ENCODE measurements at regions not wholly inside any gene's neighbourhood (a gene's known extent, or its start where the extent isn't known, plus 50 kb on each side); places are given as distances from the start of the nearest gene placed in this dataset.
A peak's percentile ranks its signal among the peaks of the same experiment; 100 is the strongest.
"Not testable (repeated sequence)": the region's sequence is repeated elsewhere in the genome, so short reads cannot be mapped to it uniquely, and the experiment has no call there.

GRCh38 chr14:30270200-30271161, 288.5 kb upstream of the G2E3 start:
- Histone ChIP-seq H3K36me3 (ENCODE audit: insufficient read depth, low read length) (no peaks in the 10 kb centered on the region), H3K27me3 (ENCODE audit: insufficient read depth, low read length) (peaks cover 4% of the 10 kb centered on the region), H3K4me3 (ENCODE audit: low read length) (no peak overlapping the region), H2AFZ (ENCODE audit: low read depth, low read length) (peak overlapping the region; percentile 23), H3K9me3 (ENCODE audit: low read length) (no peaks in the 10 kb centered on the region), H3K4me1 (ENCODE audit: insufficient read depth, low read length) (peaks cover 3% of the 10 kb centered on the region)

DNA sequence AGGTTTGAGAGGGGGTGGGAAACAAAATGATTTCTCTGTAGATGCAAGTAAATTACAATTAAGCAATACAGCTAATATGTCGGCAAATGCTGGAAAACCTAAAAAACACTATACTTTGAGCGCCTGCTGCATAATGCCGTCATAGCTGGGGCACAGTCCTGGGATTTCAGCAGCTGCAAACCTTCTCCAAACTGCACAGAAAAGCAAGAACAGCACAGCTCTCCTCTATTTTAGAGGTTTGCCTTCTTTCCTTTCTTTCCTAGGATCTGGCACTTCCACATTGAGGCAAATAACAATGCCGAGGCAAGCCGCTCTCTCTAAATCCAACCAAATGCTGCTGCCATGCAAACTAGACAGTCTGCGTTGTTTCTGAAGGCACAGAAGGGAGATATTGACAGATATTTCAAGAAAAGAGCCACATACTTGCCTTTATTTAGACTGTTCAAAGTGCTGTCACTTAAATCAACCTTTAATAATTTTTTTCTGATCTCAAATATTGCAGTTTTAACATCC, 287.1 kb upstream of the G2E3 start:
- H3K4me3 ChIP-seq (ENCODE audit: low read length) = no peak overlapping the region
- H2AFZ ChIP-seq (ENCODE audit: low read depth, low read length) = no peak overlapping the region
- no peaks in the 10 kb centered on the region for H3K9me3 ChIP-seq (ENCODE audit: low read length)
- H3K36me3 ChIP-seq (ENCODE audit: insufficient read depth, low read length) = no peaks in the 10 kb centered on the region
- peaks cover 4% of the 10 kb centered on the region for H3K27me3 ChIP-seq (ENCODE audit: insufficient read depth, low read length)
- H3K4me1 ChIP-seq (ENCODE audit: insufficient read depth, low read length) = peaks cover 3% of the 10 kb centered on the region

DNA sequence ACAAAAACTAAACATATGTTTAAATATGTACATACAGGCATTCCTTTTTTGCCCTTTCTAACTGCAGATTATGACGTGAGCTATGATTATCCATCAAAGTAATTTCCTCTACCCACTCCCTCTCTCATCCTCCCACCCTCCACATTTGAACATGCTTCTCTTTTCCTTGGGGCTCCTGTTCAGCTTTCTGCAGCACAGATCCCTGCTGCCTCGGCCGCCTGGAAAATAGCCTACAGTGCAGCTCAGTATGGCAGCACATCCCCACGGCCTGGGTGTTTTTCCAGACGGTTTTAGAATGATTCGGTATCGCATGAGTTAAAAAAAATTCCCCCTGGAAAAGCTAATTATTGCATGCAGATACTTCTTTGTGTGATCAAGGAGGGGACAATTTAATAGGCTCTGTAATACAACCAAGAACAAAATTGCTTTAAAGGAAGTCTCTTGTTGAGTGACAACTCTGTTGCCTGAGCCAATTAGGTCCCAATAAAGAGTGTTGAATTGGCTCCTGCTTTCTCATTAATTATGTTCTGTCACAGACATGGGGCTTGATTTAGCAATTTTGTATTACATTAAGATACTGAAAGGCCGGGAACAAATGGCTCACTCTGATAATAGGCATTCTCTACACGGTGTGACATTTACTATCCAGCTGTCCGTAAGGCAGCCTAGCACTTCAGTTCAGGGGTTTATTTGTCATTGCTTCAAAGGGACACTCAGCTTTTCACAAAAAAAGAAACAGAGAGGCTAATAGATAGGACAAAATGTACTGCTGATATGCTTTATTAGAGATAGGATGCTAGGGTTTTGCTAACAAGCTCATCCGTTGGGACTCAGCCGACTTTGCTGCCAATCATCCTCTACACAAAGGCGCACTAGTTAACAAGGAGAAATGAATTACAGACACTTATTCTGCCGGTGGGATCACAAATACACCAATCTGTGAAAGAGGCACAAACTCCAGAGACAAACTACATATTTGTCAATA, 285.8 kb upstream of the G2E3 start:
- Histone ChIP-seq H3K4me1 (ENCODE audit: insufficient read depth, low read length) (peaks cover 3% of the 10 kb centered on the region), H3K4me3 (ENCODE audit: low read length) (no peak overlapping the region), H3K27me3 (ENCODE audit: insufficient read depth, low read length) (peaks cover 4% of the 10 kb centered on the region), H3K36me3 (ENCODE audit: insufficient read depth, low read length) (no peaks in the 10 kb centered on the region), H3K9me3 (ENCODE audit: low read length) (no peaks in the 10 kb centered on the region), H2AFZ (ENCODE audit: low read depth, low read length) (no peak overlapping the region)

DNA sequence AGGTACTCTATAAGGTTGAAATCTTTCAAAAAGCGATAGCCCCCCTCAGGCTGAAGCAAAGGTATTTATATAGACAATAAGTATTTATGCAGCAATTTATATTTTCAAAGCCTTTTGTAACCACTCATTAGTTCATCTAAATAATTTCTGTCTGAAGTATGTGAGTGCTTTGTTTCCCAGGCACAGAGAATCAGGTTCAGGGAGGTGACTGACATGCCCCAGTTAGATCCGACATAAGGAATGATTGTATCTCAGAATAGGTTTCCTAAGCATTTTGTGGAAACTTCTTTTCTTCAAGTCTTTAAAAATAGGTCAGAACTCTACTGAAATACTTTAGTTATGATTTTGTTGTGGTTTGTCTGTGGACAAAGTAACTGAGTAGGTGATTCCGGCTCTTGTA, 283.4 kb upstream of the G2E3 start:
- no peaks in the 10 kb centered on the region for H3K9me3 ChIP-seq (ENCODE audit: low read length)
- no peak overlapping the region for H3K4me3 ChIP-seq (ENCODE audit: low read length)
- H2AFZ ChIP-seq (ENCODE audit: low read depth, low read length) = no peak overlapping the region
- no peaks in the 10 kb centered on the region for H3K4me1 ChIP-seq (ENCODE audit: insufficient read depth, low read length)
- peaks cover 4% of the 10 kb centered on the region for H3K27me3 ChIP-seq (ENCODE audit: insufficient read depth, low read length)
- H3K36me3 ChIP-seq (ENCODE audit: insufficient read depth, low read length) = no peaks in the 10 kb centered on the region

DNA sequence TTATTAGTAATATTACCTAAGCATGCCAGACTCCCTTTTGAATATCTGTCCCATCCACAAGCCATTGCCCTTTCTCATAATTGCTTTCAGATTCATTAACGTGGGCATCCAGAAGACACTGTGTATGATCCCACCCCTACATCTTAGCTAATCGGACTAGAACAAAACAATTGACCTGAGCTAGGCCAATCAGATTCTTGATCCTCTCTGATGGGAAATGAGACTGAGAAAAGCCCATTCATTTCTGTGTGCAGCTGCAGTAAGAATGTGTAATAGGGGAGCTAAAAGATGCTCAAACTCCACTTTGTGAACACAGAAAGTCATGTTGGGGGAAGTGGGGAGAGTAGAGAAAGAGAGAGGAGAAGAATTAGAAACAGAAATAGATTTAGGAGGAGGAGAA, 281.7 kb upstream of the G2E3 start:
- no peaks in the 10 kb centered on the region for H3K36me3 ChIP-seq (ENCODE audit: insufficient read depth, low read length)
- H2AFZ ChIP-seq (ENCODE audit: low read depth, low read length) = no peak overlapping the region
- no peaks in the 10 kb centered on the region for H3K9me3 ChIP-seq (ENCODE audit: low read length)
- peaks cover 4% of the 10 kb centered on the region for H3K27me3 ChIP-seq (ENCODE audit: insufficient read depth, low read length)
- no peak overlapping the region for H3K4me3 ChIP-seq (ENCODE audit: low read length)
- no peaks in the 10 kb centered on the region for H3K4me1 ChIP-seq (ENCODE audit: insufficient read depth, low read length)

DNA sequence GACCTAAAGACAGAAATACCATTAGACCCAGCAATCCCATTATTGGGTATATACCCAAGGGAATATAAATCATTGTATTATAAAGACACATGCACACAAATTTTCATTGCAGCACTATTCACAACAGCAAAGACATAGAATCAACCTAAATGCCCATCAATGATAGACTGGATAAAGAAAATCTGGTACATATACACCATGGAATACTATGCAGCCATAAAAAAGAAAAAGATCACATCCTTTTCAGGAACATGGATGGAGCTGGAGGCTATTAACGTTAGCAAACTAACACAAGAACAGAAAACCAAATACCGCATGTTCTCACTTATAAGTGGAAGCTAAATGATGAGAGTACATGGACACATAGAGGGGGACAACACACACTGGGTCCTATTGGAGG, 280.1 kb upstream of the G2E3 start:
- H3K4me3 ChIP-seq (ENCODE audit: low read length); H3K9me3 ChIP-seq (ENCODE audit: low read length); H2AFZ ChIP-seq (ENCODE audit: low read depth, low read length); H3K27me3 ChIP-seq (ENCODE audit: insufficient read depth, low read length); H3K36me3 ChIP-seq (ENCODE audit: insufficient read depth, low read length); H3K4me1 ChIP-seq (ENCODE audit: insufficient read depth, low read length): not testable (repeated sequence)

- no peak overlapping the region for H3K4me3 ChIP-seq (ENCODE audit: low read length)
- no peak overlapping the region for H2AFZ ChIP-seq (ENCODE audit: low read depth, low read length)
- no peaks in the 10 kb centered on the region for H3K36me3 ChIP-seq (ENCODE audit: insufficient read depth, low read length)
- H3K9me3 ChIP-seq (ENCODE audit: low read length) = no peaks in the 10 kb centered on the region
- no peaks in the 10 kb centered on the region for H3K4me1 ChIP-seq (ENCODE audit: insufficient read depth, low read length)
- H3K27me3 ChIP-seq (ENCODE audit: insufficient read depth, low read length) = no peaks in the 10 kb centered on the region
Observed at GRCh38 chr14:30283822-30284446, 275.0 kb upstream of the G2E3 start.

GRCh38 chr14:30284808-30285207, 274.1 kb upstream of the G2E3 start:
- Histone ChIP-seq H3K36me3 (ENCODE audit: insufficient read depth, low read length) (no peaks in the 10 kb centered on the region), H2AFZ (ENCODE audit: low read depth, low read length) (no peak overlapping the region), H3K4me1 (ENCODE audit: insufficient read depth, low read length) (no peaks in the 10 kb centered on the region), H3K9me3 (ENCODE audit: low read length) (no peaks in the 10 kb centered on the region), H3K4me3 (ENCODE audit: low read length) (no peak overlapping the region), H3K27me3 (ENCODE audit: insufficient read depth, low read length) (no peaks in the 10 kb centered on the region)

DNA sequence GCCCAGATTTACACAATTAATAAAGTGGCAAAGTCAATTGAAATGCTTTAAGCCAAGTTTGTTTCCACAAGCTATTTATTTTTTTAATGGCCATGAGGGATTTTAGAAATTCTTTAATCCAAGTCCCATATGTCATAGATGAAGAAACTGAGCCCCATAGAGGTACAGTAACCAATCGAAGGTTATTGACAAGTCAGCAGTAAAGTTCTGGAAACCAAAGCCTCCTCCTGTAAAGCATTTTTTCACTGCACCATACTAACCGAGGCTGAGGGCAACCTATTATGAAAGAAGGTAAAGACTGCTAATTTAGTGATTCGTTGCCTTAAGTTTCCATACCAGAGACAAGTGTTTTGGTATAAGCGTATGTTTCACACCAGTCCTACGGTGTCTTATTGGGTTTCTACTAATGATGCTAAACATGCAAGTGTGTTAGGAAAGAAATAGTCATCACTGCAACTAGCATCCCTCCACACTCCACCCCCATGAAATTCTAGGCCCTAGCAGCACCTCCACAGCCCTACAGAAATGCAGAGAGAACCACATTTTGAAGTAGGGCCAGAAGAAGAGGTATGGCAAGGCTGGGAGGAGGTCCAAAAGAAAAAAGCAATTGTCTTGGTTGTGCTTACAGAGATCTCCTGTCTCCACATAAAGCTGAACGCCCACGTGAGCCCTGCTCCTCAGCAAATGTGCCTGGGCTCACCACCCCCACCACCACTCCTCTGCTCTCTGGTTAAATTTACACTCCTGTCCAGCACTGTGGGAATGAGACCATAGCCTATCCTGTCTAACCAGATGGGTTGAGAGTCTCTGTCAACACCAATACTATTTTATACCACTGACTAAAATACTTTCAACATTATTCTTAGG, 271.1 kb upstream of the G2E3 start:
- Histone ChIP-seq H3K9me3 (ENCODE audit: low read length) (no peaks in the 10 kb centered on the region), H3K36me3 (ENCODE audit: insufficient read depth, low read length) (no peaks in the 10 kb centered on the region), H3K4me3 (ENCODE audit: low read length) (no peak overlapping the region), H3K27me3 (ENCODE audit: insufficient read depth, low read length) (no peaks in the 10 kb centered on the region), H2AFZ (ENCODE audit: low read depth, low read length) (no peak overlapping the region), H3K4me1 (ENCODE audit: insufficient read depth, low read length) (no peaks in the 10 kb centered on the region)

GRCh38 chr14:30290001-30290400, 269.0 kb upstream of the G2E3 start:
- Histone ChIP-seq H3K36me3 (ENCODE audit: insufficient read depth, low read length) (no peaks in the 10 kb centered on the region), H3K9me3 (ENCODE audit: low read length) (no peaks in the 10 kb centered on the region), H3K4me1 (ENCODE audit: insufficient read depth, low read length) (no peaks in the 10 kb centered on the region), H3K27me3 (ENCODE audit: insufficient read depth, low read length) (no peaks in the 10 kb centered on the region), H2AFZ (ENCODE audit: low read depth, low read length) (no peak overlapping the region), H3K4me3 (ENCODE audit: low read length) (no peak overlapping the region)

DNA sequence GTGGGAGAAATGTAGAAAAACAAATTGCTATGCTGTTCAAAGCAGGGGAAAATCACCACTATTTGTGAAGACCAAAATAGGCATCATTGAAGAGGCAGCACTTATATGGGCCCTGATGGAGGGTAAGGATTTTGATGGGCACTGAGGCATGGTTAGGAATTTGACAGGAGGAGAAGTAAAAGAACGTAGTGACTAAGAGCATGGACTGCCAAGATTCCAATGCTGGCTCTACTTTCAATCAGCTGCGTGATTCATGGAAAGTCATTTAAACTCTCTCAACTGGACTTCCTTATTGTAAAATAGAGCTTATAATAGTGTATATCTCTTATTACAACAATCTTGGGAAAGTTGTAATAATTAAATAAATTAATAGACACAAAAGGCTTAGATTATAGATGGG, 267.7 kb upstream of the G2E3 start:
- H3K36me3 ChIP-seq (ENCODE audit: insufficient read depth, low read length) = no peaks in the 10 kb centered on the region
- no peak overlapping the region for H3K4me3 ChIP-seq (ENCODE audit: low read length)
- no peaks in the 10 kb centered on the region for H3K27me3 ChIP-seq (ENCODE audit: insufficient read depth, low read length)
- no peak overlapping the region for H2AFZ ChIP-seq (ENCODE audit: low read depth, low read length)
- no peaks in the 10 kb centered on the region for H3K9me3 ChIP-seq (ENCODE audit: low read length)
- no peaks in the 10 kb centered on the region for H3K4me1 ChIP-seq (ENCODE audit: insufficient read depth, low read length)

DNA sequence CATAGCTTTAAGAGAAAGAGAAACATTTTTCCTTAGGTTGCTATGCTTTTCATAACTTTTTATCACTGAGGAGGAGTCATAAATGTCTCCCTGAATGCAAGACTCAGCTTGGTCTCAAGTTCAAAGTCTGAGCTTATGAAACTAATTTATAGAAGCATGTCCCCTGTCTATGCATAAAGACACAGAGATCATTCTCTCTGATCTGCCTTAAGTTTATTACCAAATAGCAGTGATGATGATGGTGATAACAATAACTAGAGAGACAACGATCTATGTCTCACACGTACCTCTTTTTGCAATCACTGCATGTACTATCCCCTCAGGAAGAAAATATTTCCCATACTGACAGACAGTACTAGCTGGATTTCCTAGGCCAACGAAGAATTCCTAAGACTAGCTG, 266.4 kb upstream of the G2E3 start:
- no peak overlapping the region for H3K4me3 ChIP-seq (ENCODE audit: low read length)
- no peaks in the 10 kb centered on the region for H3K36me3 ChIP-seq (ENCODE audit: insufficient read depth, low read length)
- no peak overlapping the region for H2AFZ ChIP-seq (ENCODE audit: low read depth, low read length)
- no peaks in the 10 kb centered on the region for H3K4me1 ChIP-seq (ENCODE audit: insufficient read depth, low read length)
- H3K9me3 ChIP-seq (ENCODE audit: low read length) = no peaks in the 10 kb centered on the region
- H3K27me3 ChIP-seq (ENCODE audit: insufficient read depth, low read length) = no peaks in the 10 kb centered on the region
